HG03060 (cell line): ENCODE measurements at regions not wholly inside any gene's neighbourhood (a gene's known extent, or its start where the extent isn't known, plus 50 kb on each side); places are given as distances from the start of the nearest gene placed in this dataset.
A peak's percentile ranks its signal among the peaks of the same experiment; 100 is the strongest.
"Not testable (repeated sequence)": the region's sequence is repeated elsewhere in the genome, so short reads cannot be mapped to it uniquely, and the experiment has no call there.

Experiments
- ATAC-seq: cut with Tn5 transposase; IDR thresholded peaks from one replicate; pipeline ENCODE4 v1.9.1; 2021; ENCODE audit warnings: low read depth, moderate number of reproducible peaks; ENCODE audit not compliant: unreplicated experiment

DNA sequence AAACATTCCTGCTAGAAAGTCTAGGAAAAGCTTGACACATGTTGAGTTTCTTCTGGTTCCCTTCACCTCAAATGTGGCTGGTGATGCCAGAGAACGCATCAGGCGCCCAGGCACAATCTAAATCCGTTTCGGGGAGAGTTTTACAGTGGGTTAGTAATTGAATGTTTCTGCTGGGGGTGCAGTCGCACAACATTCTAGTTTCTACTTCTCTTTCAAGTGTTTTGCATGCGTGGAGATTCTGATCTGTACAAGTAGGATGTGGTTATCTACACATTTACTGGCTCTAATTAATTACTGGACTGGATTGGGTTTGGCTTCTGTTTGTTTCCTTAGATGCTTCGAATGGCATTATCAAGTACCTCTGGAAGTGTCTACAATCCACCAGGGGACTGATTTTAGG lies 173.8 kb downstream of the TMEM26 start:
- ATAC-seq: peak; percentile 80

DNA sequence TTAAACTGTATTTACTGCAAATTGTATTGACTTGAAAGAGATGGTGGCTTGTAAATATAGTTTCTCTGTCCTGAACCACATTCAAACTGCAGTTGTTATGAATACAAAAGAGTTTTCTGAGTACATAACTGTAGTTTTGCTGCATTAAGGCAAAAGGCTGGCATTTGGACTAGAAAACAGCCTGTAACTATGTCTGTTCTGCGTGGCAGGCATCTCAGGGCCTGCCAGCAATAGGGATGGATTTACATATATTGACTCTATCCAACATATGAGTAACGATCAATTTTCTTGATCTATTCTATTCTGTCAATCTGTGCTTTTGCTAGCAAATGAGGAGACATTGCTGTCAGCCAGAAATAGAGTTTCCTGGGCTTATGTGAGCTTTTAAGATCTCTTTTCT lies 174.6 kb downstream of the TMEM26 start:
- no peak for ATAC-seq

GRCh38 chr10:61272781-61273180 lies 180.4 kb downstream of the TMEM26 start:
- no peak for ATAC-seq

DNA sequence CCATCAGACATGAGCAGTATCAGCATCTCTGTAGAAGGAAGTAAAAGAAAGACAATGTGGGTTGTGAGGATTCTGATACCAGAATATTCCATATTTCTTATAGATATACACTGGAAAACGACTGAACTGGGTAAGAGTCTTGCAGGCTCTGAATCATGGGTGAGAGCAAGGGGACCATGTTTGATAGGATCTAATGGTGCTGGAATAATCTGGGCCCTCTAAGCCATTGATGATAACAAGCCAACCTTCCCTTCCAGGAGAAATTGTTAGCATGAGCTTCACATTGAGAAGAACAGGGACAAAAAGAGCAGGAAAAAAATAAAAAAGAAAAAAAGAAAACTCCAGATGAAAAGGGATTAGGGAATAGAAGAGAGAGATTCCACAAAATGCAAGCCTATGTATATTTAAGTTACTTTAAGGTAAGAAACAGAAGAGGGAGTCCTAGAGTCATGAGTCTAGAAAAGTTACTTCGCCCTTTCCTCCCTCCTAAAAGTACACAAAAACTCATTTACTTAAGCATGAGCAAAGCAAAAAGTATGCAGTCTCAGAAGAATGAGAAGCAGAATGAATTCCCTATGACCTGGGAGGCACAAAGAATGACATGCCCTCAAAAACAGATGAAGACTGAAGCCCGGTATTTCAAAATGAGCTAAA lies 181.9 kb downstream of the TMEM26 start:
- ATAC-seq: no peak

DNA sequence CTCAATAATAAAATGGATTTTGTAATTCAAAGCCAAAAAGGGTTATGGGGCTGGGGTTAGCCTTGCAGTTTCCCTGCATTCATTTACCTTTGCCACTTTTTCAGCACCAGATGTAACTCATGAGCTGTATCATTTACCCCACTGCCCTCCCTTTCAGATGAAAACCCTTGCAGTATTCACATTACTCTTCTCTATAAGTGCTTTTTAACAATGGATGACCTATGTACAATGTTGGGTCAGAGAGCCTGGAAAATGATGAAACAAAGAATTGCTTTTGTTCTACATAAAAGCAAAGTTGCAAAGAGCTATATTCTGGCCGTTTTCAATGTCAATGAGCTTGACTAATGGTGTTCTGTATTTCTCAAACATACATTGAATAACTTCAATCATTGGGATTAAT lies 189.7 kb downstream of the TMEM26 start:
- no peak for ATAC-seq

DNA sequence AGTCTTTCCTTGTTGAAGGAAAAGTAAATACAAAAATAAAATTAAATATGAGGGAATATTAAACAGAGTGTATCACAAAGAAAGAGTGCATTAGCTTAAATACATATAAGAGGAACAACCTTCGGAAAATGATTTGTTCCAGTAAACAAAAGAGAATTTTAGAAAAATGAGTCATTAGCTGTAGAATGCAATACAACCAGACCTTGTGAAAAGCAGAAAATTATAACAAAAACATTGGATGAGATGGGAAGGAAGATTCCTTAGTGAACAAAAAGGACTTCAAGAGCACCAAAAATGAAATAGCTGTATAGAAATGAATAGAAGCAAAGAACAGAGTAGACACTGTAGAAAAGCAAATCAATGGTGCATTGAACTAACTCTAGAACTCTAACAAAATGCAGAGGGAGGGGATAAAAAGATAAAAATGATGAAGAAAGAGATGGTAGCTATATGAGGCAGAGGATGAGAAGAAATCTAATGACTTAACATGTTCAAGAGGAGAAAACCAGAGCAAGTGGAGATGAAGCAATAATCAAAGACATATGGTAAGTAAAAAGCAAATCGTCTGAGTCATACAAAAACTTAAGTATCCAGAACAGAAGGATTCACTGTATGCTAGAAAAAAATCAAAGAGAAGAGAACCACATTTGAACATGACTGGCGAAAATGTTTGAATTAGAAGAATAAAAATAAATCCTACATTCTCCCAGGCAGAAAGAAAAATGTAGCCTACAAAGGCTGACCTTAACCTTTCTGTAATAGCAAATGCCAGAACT lies 190.5 kb downstream of the TMEM26 start:
- no peak for ATAC-seq

- ATAC-seq: no peak
These were observed 195.2 kb downstream of the TMEM26 start for GRCh38 chr10:61257956-61258496.

DNA sequence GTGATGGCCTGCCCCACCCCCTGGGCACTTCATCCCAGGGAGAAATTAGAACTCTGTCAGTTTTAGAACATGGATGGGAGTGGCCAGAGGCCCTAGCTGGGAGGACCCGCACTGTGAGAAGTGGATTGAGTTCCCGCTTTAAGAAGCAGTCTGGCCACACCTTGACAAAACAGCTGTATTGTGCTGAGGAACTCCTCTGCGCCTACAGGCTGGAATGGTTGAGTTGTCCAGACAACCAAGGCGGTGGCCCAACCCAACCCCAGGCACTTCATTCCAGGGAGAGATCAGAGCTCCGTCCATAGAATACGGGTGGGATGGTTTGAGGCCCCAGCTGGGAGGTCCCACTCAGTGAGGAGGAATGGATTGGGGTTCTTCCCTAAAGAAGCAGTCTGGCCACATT lies 196.0 kb downstream of the TMEM26 start:
- ATAC-seq: no peak

DNA sequence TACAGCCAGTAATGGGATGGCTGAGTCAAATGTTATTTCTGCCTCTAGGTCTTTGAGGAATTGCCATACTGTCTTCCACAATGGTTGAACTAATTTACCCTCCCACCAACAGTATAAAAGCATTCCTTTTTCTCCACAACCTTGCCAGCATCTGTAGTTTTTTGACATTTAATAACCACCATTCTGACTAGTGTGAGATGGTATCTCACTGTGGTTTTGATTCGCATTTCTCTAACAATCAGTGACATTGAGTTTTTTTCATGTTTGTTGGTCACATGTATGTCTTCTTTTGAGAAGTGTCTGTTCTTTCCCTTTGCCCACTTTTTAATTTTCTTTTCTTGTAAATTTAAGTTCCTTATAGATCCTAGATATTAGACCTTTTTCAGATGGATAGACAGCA lies 200.9 kb downstream of the TMEM26 start:
- ATAC-seq: not testable (repeated sequence)

DNA sequence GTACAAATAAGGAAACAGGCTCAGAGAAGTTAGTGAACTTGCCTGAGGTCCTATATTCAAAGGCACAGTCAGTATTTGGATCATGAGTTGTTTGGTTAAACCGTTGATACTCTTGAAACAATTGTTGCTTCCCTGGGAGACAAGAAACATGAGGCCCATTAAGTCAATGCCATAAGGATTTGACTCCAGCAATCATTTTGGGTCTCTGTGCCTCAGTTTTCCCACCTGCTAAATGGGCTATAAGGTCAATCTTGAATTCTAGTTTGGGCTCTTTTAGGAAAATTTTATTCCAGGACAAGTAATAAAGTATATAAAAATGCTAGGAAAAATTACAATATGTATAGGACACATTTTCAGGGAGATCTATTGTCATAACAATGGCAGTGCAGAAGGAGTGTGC lies 202.1 kb downstream of the TMEM26 start:
- ATAC-seq: no peak

- ATAC-seq: no peak
These were observed 203.1 kb downstream of the TMEM26 start for GRCh38 chr10:61250131-61250530.

GRCh38 chr10:61248013-61248412 lies 205.2 kb downstream of the TMEM26 start:
- ATAC-seq: no peak

- ATAC-seq: no peak
These were observed 208.9 kb downstream of the TMEM26 start for GRCh38 chr10:61244261-61244775.

DNA sequence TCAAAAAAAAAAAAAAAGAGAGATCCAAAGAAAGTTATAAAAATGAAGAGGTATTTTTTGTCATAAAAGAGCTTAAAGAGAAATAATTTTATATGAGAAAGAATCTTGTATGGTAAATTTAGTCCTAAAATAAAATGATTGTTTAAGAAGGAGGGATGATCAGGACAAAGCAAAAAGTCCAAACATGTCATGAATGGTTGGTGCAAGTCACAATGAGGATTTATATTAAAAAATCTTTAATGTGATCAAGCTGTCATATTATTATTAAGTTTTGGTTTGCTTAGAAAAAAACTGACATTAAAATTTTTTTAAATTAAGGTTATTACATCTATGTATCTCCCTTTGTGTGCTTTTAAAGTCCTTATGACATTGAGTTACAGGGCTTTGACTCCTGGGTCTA lies 220.4 kb downstream of the TMEM26 start:
- no peak for ATAC-seq

DNA sequence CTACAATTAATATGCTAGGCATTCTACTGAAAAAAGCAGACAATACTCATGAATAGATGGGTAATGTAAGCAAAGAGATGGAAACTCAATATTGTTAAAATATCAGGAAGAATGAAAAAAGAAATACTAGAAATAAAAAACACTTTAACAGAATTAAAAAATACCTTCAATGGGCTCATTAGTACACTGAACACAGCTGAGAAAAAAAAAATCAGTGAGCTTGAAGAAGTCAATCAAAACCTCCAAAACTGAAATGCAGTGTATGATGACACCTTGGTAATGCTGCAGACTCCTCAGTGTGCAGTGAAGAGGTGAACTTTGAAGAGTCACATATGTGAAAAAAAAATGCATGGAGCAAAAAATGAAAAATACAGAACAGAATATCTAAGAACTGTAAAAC lies 227.2 kb downstream of the TMEM26 start:
- ATAC-seq: no peak

DNA sequence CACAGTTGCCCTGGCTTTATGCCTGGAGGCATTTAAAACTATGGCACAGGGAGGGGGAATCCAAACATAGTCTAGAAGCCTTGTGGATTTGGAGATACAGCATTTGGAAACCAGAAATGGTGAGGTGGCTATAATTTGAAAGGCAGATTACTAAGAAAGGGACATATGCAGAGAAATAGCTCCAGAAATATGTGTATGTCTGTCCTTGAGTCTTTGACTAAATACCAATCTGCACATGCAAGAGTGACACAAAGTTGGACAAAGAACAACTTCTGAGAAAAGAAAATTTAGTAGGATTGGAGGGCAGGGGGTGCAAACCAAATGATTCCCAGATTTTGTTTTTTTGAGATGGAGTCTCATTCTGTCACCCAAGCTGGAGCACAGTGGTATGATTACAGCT lies 229.6 kb downstream of the TMEM26 start:
- no peak for ATAC-seq

- ATAC-seq: no peak
These were observed 233.5 kb downstream of the TMEM26 start for GRCh38 chr10:61219696-61220095.

DNA sequence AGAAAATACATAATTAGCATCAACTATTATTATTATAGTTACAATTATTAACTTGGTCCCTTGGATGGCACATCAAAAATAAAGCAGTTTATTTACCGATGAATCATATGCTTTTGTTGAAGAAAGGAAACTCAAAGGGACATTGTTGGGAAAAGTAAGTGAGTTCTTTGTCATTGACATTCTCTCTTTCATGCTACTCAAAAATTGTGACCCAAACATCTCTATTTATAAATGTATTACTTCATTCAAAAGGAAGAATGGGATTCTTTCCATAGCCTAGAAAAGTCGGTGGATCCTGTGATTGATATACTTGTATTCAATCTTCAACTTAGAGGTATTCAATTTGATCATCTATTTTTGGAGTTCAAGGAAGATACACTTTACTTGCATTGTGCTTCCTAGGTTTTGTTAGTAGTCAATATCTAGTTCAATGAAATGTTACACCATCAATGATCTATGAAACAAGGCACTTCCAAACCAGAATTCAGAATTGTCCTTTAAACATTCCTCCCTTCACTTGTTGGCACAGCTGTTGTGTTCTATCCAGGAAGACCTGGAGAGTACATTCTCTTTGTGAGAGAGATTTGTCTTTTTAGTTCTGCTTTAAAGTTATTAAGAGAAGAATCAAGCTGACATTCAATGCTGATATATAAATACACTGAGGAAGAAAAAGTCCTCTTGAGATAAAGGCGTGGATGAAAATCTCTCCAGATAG lies 235.2 kb downstream of the TMEM26 start:
- ATAC-seq: no peak

DNA sequence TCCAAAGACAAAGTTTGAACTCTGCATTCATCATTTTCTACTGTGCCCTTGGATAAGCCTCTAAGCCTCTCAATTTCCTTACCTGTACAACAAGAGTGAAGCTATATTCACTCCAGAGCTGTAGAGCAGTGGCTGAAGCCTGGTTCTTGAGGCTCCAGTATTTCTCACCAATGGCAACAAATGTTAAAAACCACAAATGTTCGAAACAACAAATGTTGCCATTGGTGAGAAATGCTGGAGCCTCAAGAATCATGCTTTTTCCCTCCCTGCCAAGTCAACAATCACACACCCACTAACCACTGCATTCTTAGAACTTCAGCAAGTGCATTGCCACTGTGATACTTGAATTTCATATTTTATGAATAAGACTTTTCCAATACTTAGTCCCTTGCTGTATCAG lies 237.9 kb downstream of the TMEM26 start:
- no peak for ATAC-seq

- ATAC-seq: no peak
These were observed 241.7 kb downstream of the TMEM26 start for GRCh38 chr10:61211468-61211867.

DNA sequence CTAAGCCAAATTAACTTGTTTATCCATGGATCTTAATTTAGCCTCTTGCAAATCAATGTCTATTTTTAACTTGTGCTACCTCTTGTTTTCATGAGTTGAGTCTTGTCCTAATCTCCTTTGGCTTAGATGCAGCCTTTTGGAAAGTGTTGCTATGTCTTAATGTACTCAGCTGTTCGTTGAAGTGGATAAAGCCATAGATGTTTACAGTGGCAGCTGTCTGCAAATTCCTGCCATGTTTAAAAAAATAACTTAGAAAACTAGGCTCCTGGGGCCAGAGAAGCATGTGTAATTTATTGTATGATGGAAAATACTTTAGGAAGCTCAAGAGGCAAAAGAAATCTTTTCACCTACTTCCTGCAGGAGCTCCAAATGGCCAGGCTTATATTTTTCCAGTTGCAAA lies 253.1 kb upstream of the RHOBTB1 start:
- no peak for ATAC-seq
